ENCODE measurements at regions not wholly inside any gene's neighbourhood (a gene's known extent, or its start where the extent isn't known, plus 50 kb on each side); places are given as distances from the start of the nearest gene placed in this dataset.

- ATAC-seq (ENCODE audit: insufficient number of reproducible peaks, low FRiP score, low read depth), result peak; percentile 24
- DNase-seq (ENCODE audit: low spot score), result peak; percentile 46
- no peaks in the 10 kb centered on the region for H3K36me3 ChIP-seq
- no peak overlapping the region for H3K27ac ChIP-seq
- H3K4me1 ChIP-seq (ENCODE audit: control insufficient read depth in 1 of 2, low read depth in 2 of 2), result no peaks in the 10 kb centered on the region
- H3K27me3 ChIP-seq (replicated peaks; ENCODE audit: insufficient read depth), result no peaks in the 10 kb centered on the region
- no peaks in the 10 kb centered on the region for H3K9me3 ChIP-seq
- peak; percentile 99 for TF ChIP-seq CTCF (IDR thresholded peaks at IDR 0.05)
- peak overlapping the region; percentile 41 for H3K4me3 ChIP-seq
Measured at GRCh38 chr13:99436686-99437416, 64.4 kb upstream of the TM9SF2 start.

- no peaks in the 10 kb centered on the region for H3K36me3 ChIP-seq
- ATAC-seq (ENCODE audit: insufficient number of reproducible peaks, low FRiP score, low read depth) (no peak), DNase-seq (ENCODE audit: low spot score) (no peak)
Measured at GRCh38 chr13:99439048-99439447, 62.2 kb upstream of the TM9SF2 start.

GRCh38 chr13:99439850-99440604 lies 61.2 kb upstream of the TM9SF2 start:
- no peaks in the 10 kb centered on the region for H3K9me3 ChIP-seq
- H3K27me3 ChIP-seq (replicated peaks; ENCODE audit: insufficient read depth), result no peaks in the 10 kb centered on the region
- no peak for ATAC-seq (ENCODE audit: insufficient number of reproducible peaks, low FRiP score, low read depth)
- H3K36me3 ChIP-seq, result no peaks in the 10 kb centered on the region
- TF ChIP-seq CTCF (IDR thresholded peaks at IDR 0.05), result no peak
- no peaks in the 10 kb centered on the region for H3K4me1 ChIP-seq (ENCODE audit: control insufficient read depth in 1 of 2, low read depth in 2 of 2)
- H3K27ac ChIP-seq, result no peak overlapping the region
- DNase-seq (ENCODE audit: low spot score), result no peak
- H3K4me3 ChIP-seq, result no peak overlapping the region

More at GRCh38 chr13:99439048-99439447, 62.2 kb upstream of the TM9SF2 start:
- Histone ChIP-seq H3K4me3 (no peak overlapping the region), H3K27ac (no peak overlapping the region), H3K27me3 (replicated peaks; ENCODE audit: insufficient read depth) (no peaks in the 10 kb centered on the region), H3K4me1 (ENCODE audit: control insufficient read depth in 1 of 2, low read depth in 2 of 2) (no peaks in the 10 kb centered on the region), H3K9me3 (no peaks in the 10 kb centered on the region)
- TF ChIP-seq CTCF (IDR thresholded peaks at IDR 0.05), result no peak

- Histone ChIP-seq H3K4me1 (ENCODE audit: control insufficient read depth in 1 of 2, low read depth in 2 of 2) (no peaks in the 10 kb centered on the region), H3K27me3 (replicated peaks; ENCODE audit: insufficient read depth) (no peaks in the 10 kb centered on the region), H3K4me3 (no peak overlapping the region), H3K27ac (no peak overlapping the region), H3K36me3 (no peaks in the 10 kb centered on the region), H3K9me3 (no peaks in the 10 kb centered on the region)
- peak; percentile 96 for TF ChIP-seq CTCF (IDR thresholded peaks at IDR 0.05)
- ATAC-seq (ENCODE audit: insufficient number of reproducible peaks, low FRiP score, low read depth) (no peak), DNase-seq (ENCODE audit: low spot score) (no peak)
Measured at GRCh38 chr13:99442273-99442895, 58.9 kb upstream of the TM9SF2 start.

GRCh38 chr13:99446242-99446641 lies 55.0 kb upstream of the TM9SF2 start:
- H3K9me3 ChIP-seq, result no peaks in the 10 kb centered on the region
- TF ChIP-seq CTCF (IDR thresholded peaks at IDR 0.05), result no peak
- DNase-seq (ENCODE audit: low spot score) (no peak), ATAC-seq (ENCODE audit: insufficient number of reproducible peaks, low FRiP score, low read depth) (no peak)
- no peak overlapping the region for H3K27ac ChIP-seq
- no peaks in the 10 kb centered on the region for H3K36me3 ChIP-seq
- H3K27me3 ChIP-seq (replicated peaks; ENCODE audit: insufficient read depth), result no peaks in the 10 kb centered on the region
- H3K4me3 ChIP-seq, result no peak overlapping the region
- no peaks in the 10 kb centered on the region for H3K4me1 ChIP-seq (ENCODE audit: control insufficient read depth in 1 of 2, low read depth in 2 of 2)

Measured in thoracic aorta (tissue), 2 donors.